AG10803 (cell line): ENCODE measurements at regions not wholly inside any gene's neighbourhood (a gene's known extent, or its start where the extent isn't known, plus 50 kb on each side); places are given as distances from the start of the nearest gene placed in this dataset.

Source experiments
- DNase-seq: peaks from one replicate; pipeline ENCODE4 v3.0.0; 2010; ENCODE audit warnings: low read depth
- H3K4me3 ChIP-seq: 2 replicates; pipeline ENCODE4 v1.5.1; 2011; ENCODE audit warnings: mild to moderate bottlenecking, low read length, control low read depth
- CTCF ChIP-seq: conservative IDR thresholded peaks from 2 replicates; pipeline ENCODE4 v1.5.1; 2011; ENCODE audit warnings: mild to moderate bottlenecking, low read length, control low read depth, inconsistent platforms

- no peak for DNase-seq
- TF ChIP-seq CTCF, result no peak
- H3K4me3 ChIP-seq, result no peak overlapping the region
Observed at GRCh38 chr11:29183301-29183700, 833.5 kb downstream of the KCNA4 start.

GRCh38 chr11:29173660-29174062 lies 843.2 kb downstream of the KCNA4 start:
- DNase-seq, result peak; percentile 82
- no peak overlapping the region for H3K4me3 ChIP-seq
- no peak for TF ChIP-seq CTCF

GRCh38 chr11:29171360-29171950 lies 845.4 kb downstream of the KCNA4 start:
- H3K4me3 ChIP-seq, result no peak overlapping the region
- TF ChIP-seq CTCF, result no peak
- DNase-seq, result peak; percentile 72

GRCh38 chr11:29166306-29166705 lies 850.5 kb downstream of the KCNA4 start:
- no peak for TF ChIP-seq CTCF
- DNase-seq, result no peak
- H3K4me3 ChIP-seq, result no peak overlapping the region

GRCh38 chr11:29163231-29163630 lies 853.6 kb downstream of the KCNA4 start:
- no peak overlapping the region for H3K4me3 ChIP-seq
- TF ChIP-seq CTCF, result no peak
- DNase-seq, result no peak

GRCh38 chr11:29162491-29162890 lies 854.3 kb downstream of the KCNA4 start:
- DNase-seq, result peak; percentile 14
- no peak for TF ChIP-seq CTCF
- H3K4me3 ChIP-seq, result no peak overlapping the region

- no peak for TF ChIP-seq CTCF
- DNase-seq, result no peak
- H3K4me3 ChIP-seq, result no peak overlapping the region
Observed at GRCh38 chr11:29161191-29161590, 855.6 kb downstream of the KCNA4 start.
